ENCODE measurements at regions not wholly inside any gene's neighbourhood (a gene's known extent, or its start where the extent isn't known, plus 50 kb on each side); places are given as distances from the start of the nearest gene placed in this dataset.

- no peak for DNase-seq
- intact Hi-C loops (cut with DNase I; ENCODE audit: low total_unique reads), result no loop called here
- H3K27ac ChIP-seq, result no peak overlapping the region
- no peaks in the 10 kb centered on the region for H3K27me3 ChIP-seq
- no peaks in the 10 kb centered on the region for H3K4me1 ChIP-seq
- 95 to 100% (median 98%) methylated on average over 1 of the region's 1 CpG for WGBS, 5 donors
- no peaks in the 10 kb centered on the region for H3K9me3 ChIP-seq
- no peak overlapping the region for H3K4me3 ChIP-seq
- no peaks in the 10 kb centered on the region for H3K36me3 ChIP-seq
- TF ChIP-seq POLR2AphosphoS5 (IDR thresholded peaks at IDR 0.05), result no peak
Observed at GRCh38 chr2:207300817-207301216, 135.1 kb upstream of the KLF7 start.

- H3K27me3 ChIP-seq, result no peaks in the 10 kb centered on the region
- peaks cover 0 to under 1% (median 0%) of the 10 kb centered on the region in 4 donors for H3K4me1 ChIP-seq
- H3K4me3 ChIP-seq, result no peak overlapping the region
- H3K27ac ChIP-seq, result no peak overlapping the region
- no peaks in the 10 kb centered on the region for H3K36me3 ChIP-seq
- intact Hi-C loops (cut with DNase I; ENCODE audit: low total_unique reads), result no loop called here
- TF ChIP-seq EP300 (IDR thresholded peaks at IDR 0.05) (no peak), POLR2AphosphoS5 (IDR thresholded peaks at IDR 0.05) (no peak), POLR2A (IDR thresholded peaks at IDR 0.05) (no peak)
- TF ChIP-seq, protein P1, sequence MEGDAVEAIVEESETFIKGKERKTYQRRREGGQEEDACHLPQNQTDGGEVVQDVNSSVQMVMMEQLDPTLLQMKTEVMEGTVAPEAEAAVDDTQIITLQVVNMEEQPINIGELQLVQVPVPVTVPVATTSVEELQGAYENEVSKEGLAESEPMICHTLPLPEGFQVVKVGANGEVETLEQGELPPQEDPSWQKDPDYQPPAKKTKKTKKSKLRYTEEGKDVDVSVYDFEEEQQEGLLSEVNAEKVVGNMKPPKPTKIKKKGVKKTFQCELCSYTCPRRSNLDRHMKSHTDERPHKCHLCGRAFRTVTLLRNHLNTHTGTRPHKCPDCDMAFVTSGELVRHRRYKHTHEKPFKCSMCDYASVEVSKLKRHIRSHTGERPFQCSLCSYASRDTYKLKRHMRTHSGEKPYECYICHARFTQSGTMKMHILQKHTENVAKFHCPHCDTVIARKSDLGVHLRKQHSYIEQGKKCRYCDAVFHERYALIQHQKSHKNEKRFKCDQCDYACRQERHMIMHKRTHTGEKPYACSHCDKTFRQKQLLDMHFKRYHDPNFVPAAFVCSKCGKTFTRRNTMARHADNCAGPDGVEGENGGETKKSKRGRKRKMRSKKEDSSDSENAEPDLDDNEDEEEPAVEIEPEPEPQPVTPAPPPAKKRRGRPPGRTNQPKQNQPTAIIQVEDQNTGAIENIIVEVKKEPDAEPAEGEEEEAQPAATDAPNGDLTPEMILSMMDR (IDR thresholded peaks at IDR 0.05), result no peak
- no peaks in the 10 kb centered on the region for H3K9me3 ChIP-seq
- 68 to 76% (median 76%) methylated on average over 5 of the region's 5 CpGs for WGBS, 5 donors
- DNase-seq, result no peak
Observed at GRCh38 chr2:207304761-207305160, 139.0 kb upstream of the KLF7 start.

DNA sequence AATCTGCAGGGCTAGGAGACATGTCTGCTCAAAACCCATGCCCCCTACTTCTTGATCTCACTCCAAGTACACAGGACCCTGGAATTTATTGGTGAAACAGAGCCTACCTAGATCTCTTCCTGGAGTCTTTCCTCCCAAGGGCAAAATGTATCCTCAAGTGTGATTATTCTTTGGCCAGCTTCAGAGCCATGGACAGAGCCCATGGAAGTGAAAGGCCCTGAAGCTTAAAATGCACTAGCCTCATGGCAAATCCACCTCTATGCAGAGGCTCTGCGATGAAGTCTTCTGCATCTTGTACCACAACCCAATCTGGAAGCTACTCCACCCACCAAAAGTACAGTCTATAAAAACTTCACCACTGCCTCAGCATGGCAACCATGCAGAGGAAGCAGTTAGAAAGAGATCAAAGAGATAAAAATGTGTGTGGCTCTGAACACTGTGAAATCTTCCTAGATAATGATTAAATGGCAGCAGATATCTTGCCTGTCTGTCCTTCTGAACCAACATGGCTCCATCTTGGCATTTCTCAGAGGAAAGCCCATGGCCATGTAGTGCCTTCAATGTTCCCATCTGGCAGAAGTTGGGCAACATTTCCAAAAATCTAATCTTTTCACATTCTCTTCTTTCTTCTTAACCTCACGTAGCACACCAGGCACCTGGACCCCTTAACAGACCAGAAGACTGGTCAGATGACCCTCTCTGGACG lies 142.9 kb upstream of the KLF7 start:
- intact Hi-C loops (cut with DNase I; ENCODE audit: low total_unique reads), result no loop called here
- WGBS, 5 donors, result 77 to 94% (median 88%) methylated on average over 3 of the region's 3 CpGs

GRCh38 chr2:207311316-207312005 lies 145.7 kb upstream of the KLF7 start:
- peaks cover 0 to 21% (median 6%) of the 10 kb centered on the region in 4 donors for H3K4me1 ChIP-seq
- no peaks in the 10 kb centered on the region for H3K9me3 ChIP-seq
- no peak overlapping the region for H3K4me3 ChIP-seq
- H3K27ac ChIP-seq, result peak overlapping the region in 2 of 5 donors; percentile 25 to 29
- no peaks in the 10 kb centered on the region for H3K36me3 ChIP-seq
- TF ChIP-seq, protein P1 (IDR thresholded peaks at IDR 0.05), result no peak
- TF ChIP-seq POLR2AphosphoS5 (IDR thresholded peaks at IDR 0.05) (peak; percentile 27 to 79 (median 29)), POLR2A (IDR thresholded peaks at IDR 0.05) (no peak), EP300 (IDR thresholded peaks at IDR 0.05) (no peak)
- H3K27me3 ChIP-seq, result no peaks in the 10 kb centered on the region
- 54 to 83% (median 59%) methylated on average over 4 of the region's 4 CpGs for WGBS, 5 donors
- peak; percentile 28 to 37 for DNase-seq
- intact Hi-C loops (cut with DNase I; ENCODE audit: low total_unique reads), result no loop called here

More for the DNA sequence above, 142.9 kb upstream of the KLF7 start:
- Histone ChIP-seq H3K9me3 (no peaks in the 10 kb centered on the region), H3K27me3 (no peaks in the 10 kb centered on the region), H3K4me3 (no peak overlapping the region), H3K4me1 (peaks cover 0 to 21% (median 6%) of the 10 kb centered on the region in 4 donors), H3K36me3 (no peaks in the 10 kb centered on the region), H3K27ac (no peak overlapping the region)
- DNase-seq, result no peak
- no peak for TF ChIP-seq POLR2A (IDR thresholded peaks at IDR 0.05)
- TF ChIP-seq, protein P1 (IDR thresholded peaks at IDR 0.05), result no peak
- no peak for TF ChIP-seq EP300 (IDR thresholded peaks at IDR 0.05)
- TF ChIP-seq POLR2AphosphoS5 (IDR thresholded peaks at IDR 0.05), result no peak

DNA sequence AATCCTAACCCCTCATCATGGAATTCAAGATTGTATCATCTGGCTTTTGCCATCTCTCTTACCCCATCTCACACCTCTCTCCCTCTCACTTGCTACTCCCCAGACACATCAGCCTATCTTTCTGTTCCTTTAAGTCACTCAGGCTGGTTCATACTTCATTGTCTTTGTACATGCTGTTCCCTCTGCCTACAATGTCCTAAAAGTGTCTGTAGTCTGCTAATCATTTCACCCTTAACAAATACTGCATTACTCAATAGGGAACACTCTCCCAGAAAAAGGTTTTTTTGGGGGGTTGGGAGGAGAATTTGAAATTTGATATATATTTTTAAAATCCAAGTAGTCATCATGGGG lies 146.2 kb upstream of the KLF7 start:
- H3K4me3 ChIP-seq, result no peak overlapping the region
- H3K27me3 ChIP-seq, result no peaks in the 10 kb centered on the region
- no peaks in the 10 kb centered on the region for H3K36me3 ChIP-seq
- H3K9me3 ChIP-seq, result no peaks in the 10 kb centered on the region
- H3K27ac ChIP-seq, result no peak overlapping the region
- intact Hi-C loops (cut with DNase I; ENCODE audit: low total_unique reads), result no loop called here
- peaks cover 0 to 21% (median 6%) of the 10 kb centered on the region in 4 donors for H3K4me1 ChIP-seq
- TF ChIP-seq POLR2AphosphoS5 (IDR thresholded peaks at IDR 0.05), result no peak
- no peak for TF ChIP-seq EP300 (IDR thresholded peaks at IDR 0.05)
- TF ChIP-seq, protein P1 (IDR thresholded peaks at IDR 0.05), result no peak
- TF ChIP-seq POLR2A (IDR thresholded peaks at IDR 0.05), result no peak
- no peak for DNase-seq

All from stomach (tissue), 8 donors.